HG03378 (cell line): ENCODE measurements at regions not wholly inside any gene's neighbourhood (a gene's known extent, or its start where the extent isn't known, plus 50 kb on each side); places are given as distances from the start of the nearest gene placed in this dataset.
"Not testable (repeated sequence)": the region's sequence is repeated elsewhere in the genome, so short reads cannot be mapped to it uniquely, and the experiment has no call there.

Experiments
- ATAC-seq: cut with Tn5 transposase; IDR thresholded peaks from one replicate; pipeline ENCODE4 v1.9.1; 2021; ENCODE audit warnings: mild to moderate bottlenecking, moderate library complexity; ENCODE audit not compliant: unreplicated experiment

GRCh38 chr10:125257521-125258108, 97.3 kb upstream of the CTBP2 start:
- ATAC-seq, result no peak

- no peak for ATAC-seq
These were observed 95.7 kb upstream of the CTBP2 start for GRCh38 chr10:125256026-125256425.

- no peak for ATAC-seq
These were observed 92.6 kb upstream of the CTBP2 start for GRCh38 chr10:125252937-125253336.

- not testable (repeated sequence) for ATAC-seq
These were observed 90.5 kb upstream of the CTBP2 start for GRCh38 chr10:125250834-125251233.

GRCh38 chr10:125249948-125250347, 89.6 kb upstream of the CTBP2 start:
- no peak for ATAC-seq

- ATAC-seq, result no peak
These were observed 88.1 kb upstream of the CTBP2 start for GRCh38 chr10:125248489-125248888.

- no peak for ATAC-seq
These were observed 87.2 kb upstream of the CTBP2 start for GRCh38 chr10:125247576-125247975.

GRCh38 chr10:125243532-125244253, 83.3 kb upstream of the CTBP2 start:
- no peak for ATAC-seq

- ATAC-seq, result no peak
These were observed 78.3 kb upstream of the CTBP2 start for GRCh38 chr10:125238682-125239081.

GRCh38 chr10:125236091-125236490, 75.7 kb upstream of the CTBP2 start:
- ATAC-seq, result no peak

- ATAC-seq, result no peak
These were observed 75.0 kb upstream of the CTBP2 start for GRCh38 chr10:125235093-125236069.

GRCh38 chr10:125234576-125234975, 74.2 kb upstream of the CTBP2 start:
- not testable (repeated sequence) for ATAC-seq

GRCh38 chr10:125233726-125234125, 73.4 kb upstream of the CTBP2 start:
- ATAC-seq, result no peak

- ATAC-seq, result no peak
These were observed 72.5 kb upstream of the CTBP2 start for GRCh38 chr10:125232841-125233240.

GRCh38 chr10:125231813-125232475, 71.6 kb upstream of the CTBP2 start:
- ATAC-seq, result no peak

GRCh38 chr10:125231116-125231812, 70.9 kb upstream of the CTBP2 start:
- no peak for ATAC-seq

GRCh38 chr10:125230251-125230650, 69.9 kb upstream of the CTBP2 start:
- no peak for ATAC-seq

GRCh38 chr10:125228245-125228940, 68.0 kb upstream of the CTBP2 start:
- ATAC-seq, result not testable (repeated sequence)

GRCh38 chr10:125227546-125227945, 67.2 kb upstream of the CTBP2 start:
- ATAC-seq, result no peak

- no peak for ATAC-seq
These were observed 66.5 kb upstream of the CTBP2 start for GRCh38 chr10:125226823-125227222.
